ENCODE measurements at regions not wholly inside any gene's neighbourhood (a gene's known extent, or its start where the extent isn't known, plus 50 kb on each side); places are given as distances from the start of the nearest gene placed in this dataset.

GRCh38 chr5:61732796-61733195 lies 400.7 kb downstream of the ZSWIM6 start:
- TF ChIP-seq SIN3A (IDR thresholded peaks at IDR 0.05; ENCODE audit: borderline replicate concordance, insufficient read depth, low read length) (no peak), TAF1 (IDR thresholded peaks at IDR 0.05; ENCODE audit: borderline replicate concordance, insufficient read depth, low read length) (no peak), FOXP2 (optimal IDR thresholded peaks at IDR 0.05; ENCODE audit: borderline replicate concordance, extremely low read depth, extremely low read length, insufficient read depth) (no peak), POLR2AphosphoS5 (IDR thresholded peaks at IDR 0.05; ENCODE audit: low read depth, low read length) (no peak), REST (IDR thresholded peaks at IDR 0.05; ENCODE audit: insufficient read depth in 1 of 2, low read depth in 2 of 2, low read length in 2 of 2) (no peak)

DNA sequence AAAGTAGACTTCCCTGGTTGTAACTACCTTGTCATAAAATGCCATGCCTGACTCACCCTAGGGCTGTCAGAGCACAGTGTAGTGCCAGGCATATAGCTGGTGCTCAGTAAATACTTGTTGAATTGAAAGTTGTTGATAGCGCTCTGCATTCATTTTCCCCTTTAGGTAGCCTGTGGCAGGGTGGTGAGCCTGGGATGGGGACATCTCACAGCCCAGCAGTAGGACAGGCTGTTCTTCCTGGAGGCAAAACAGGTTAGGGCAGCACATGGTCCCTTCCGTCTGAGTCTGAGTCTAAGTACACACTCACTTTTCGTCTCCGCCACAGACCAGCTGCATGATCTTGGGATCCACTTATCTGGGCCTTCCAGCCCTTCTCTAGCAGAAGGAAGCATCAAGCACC lies 401.9 kb downstream of the ZSWIM6 start:
- TF ChIP-seq POLR2AphosphoS5 (IDR thresholded peaks at IDR 0.05; ENCODE audit: low read depth, low read length): no peak
- no peak for TF ChIP-seq REST (IDR thresholded peaks at IDR 0.05; ENCODE audit: insufficient read depth in 1 of 2, low read depth in 2 of 2, low read length in 2 of 2)
- no peak for TF ChIP-seq FOXP2 (optimal IDR thresholded peaks at IDR 0.05; ENCODE audit: borderline replicate concordance, extremely low read depth, extremely low read length, insufficient read depth)
- TF ChIP-seq SIN3A (IDR thresholded peaks at IDR 0.05; ENCODE audit: borderline replicate concordance, insufficient read depth, low read length): no peak
- no peak for TF ChIP-seq TAF1 (IDR thresholded peaks at IDR 0.05; ENCODE audit: borderline replicate concordance, insufficient read depth, low read length)

- TF ChIP-seq TAF1 (IDR thresholded peaks at IDR 0.05; ENCODE audit: borderline replicate concordance, insufficient read depth, low read length) (no peak), SIN3A (IDR thresholded peaks at IDR 0.05; ENCODE audit: borderline replicate concordance, insufficient read depth, low read length) (no peak), FOXP2 (optimal IDR thresholded peaks at IDR 0.05; ENCODE audit: borderline replicate concordance, extremely low read depth, extremely low read length, insufficient read depth) (no peak), REST (IDR thresholded peaks at IDR 0.05; ENCODE audit: insufficient read depth in 1 of 2, low read depth in 2 of 2, low read length in 2 of 2) (no peak), POLR2AphosphoS5 (IDR thresholded peaks at IDR 0.05; ENCODE audit: low read depth, low read length) (no peak)
Observed at GRCh38 chr5:61734966-61735365, 402.9 kb downstream of the ZSWIM6 start.

DNA sequence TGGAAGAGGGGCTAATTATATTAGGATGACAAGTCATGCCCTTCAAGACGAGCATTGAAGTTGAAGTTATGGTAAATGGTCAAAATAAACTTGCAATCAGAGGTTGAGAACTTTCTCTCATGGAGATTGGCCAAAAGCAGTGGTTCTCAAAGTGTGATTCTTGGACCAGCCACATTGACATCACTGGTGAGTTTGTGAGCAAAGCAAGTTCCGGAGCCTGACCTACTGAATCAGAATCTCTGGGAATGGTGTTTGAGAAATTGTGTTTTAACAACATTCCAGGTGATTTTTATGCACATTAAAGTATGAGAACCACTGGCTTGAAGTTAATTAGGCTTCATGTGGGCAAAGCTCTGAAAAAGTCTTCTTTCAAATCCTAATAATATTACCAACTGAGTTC lies 403.5 kb downstream of the ZSWIM6 start:
- TF ChIP-seq TAF1 (IDR thresholded peaks at IDR 0.05; ENCODE audit: borderline replicate concordance, insufficient read depth, low read length) (no peak), POLR2AphosphoS5 (IDR thresholded peaks at IDR 0.05; ENCODE audit: low read depth, low read length) (no peak), REST (IDR thresholded peaks at IDR 0.05; ENCODE audit: insufficient read depth in 1 of 2, low read depth in 2 of 2, low read length in 2 of 2) (no peak), FOXP2 (optimal IDR thresholded peaks at IDR 0.05; ENCODE audit: borderline replicate concordance, extremely low read depth, extremely low read length, insufficient read depth) (no peak), SIN3A (IDR thresholded peaks at IDR 0.05; ENCODE audit: borderline replicate concordance, insufficient read depth, low read length) (no peak)

DNA sequence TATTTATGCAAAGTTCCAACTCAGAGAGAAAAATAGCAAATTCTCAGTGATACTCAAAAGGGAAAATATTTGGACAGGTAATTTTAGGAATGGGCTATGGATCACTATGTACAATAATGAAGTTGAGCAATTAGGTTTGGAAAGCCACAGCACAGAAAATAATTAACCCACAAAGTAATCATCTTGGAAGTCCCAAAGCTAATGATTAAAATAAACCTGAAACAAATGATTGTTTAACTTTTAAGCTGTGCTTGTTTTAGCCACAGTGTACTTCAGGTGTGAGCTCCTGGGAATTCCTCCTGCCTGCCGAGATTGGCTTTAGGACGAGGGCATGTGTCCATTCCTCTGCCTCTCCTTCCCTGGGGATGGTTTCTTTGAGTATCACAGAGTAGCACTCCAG lies 403.9 kb downstream of the ZSWIM6 start:
- TF ChIP-seq SIN3A (IDR thresholded peaks at IDR 0.05; ENCODE audit: borderline replicate concordance, insufficient read depth, low read length) (no peak), TAF1 (IDR thresholded peaks at IDR 0.05; ENCODE audit: borderline replicate concordance, insufficient read depth, low read length) (no peak), FOXP2 (optimal IDR thresholded peaks at IDR 0.05; ENCODE audit: borderline replicate concordance, extremely low read depth, extremely low read length, insufficient read depth) (no peak), POLR2AphosphoS5 (IDR thresholded peaks at IDR 0.05; ENCODE audit: low read depth, low read length) (no peak), REST (IDR thresholded peaks at IDR 0.05; ENCODE audit: insufficient read depth in 1 of 2, low read depth in 2 of 2, low read length in 2 of 2) (no peak)

Data from PFSK-1 (cell line).